H1 (cell line): ENCODE measurements at regions not wholly inside any gene's neighbourhood (a gene's known extent, or its start where the extent isn't known, plus 50 kb on each side); places are given as distances from the start of the nearest gene placed in this dataset.

Experiments used
- CTCF ChIA-PET: fragments of 300-600 bp; sonication (Branson Sonifier 250); formaldehyde crosslinking; loops from one replicate; lab custom pipeline; 2021; ENCODE audit not compliant: partially characterized antibody; lab: Charles Lee
- POLR2A ChIA-PET: fragments of 300-600 bp; sonication (Branson Sonifier 250); formaldehyde crosslinking; loops from one replicate; lab custom pipeline; 2021; ENCODE audit warnings: inconsistent platforms; ENCODE audit not compliant: partially characterized antibody; lab: Charles Lee
- DNase-seq, 2 experiments: peaks; one replicate each; pipeline versions ENCODE4 v3.0.0 to v3.0.0-alpha.2; 2010 to 2022; ENCODE audit warnings: low spot score in 2 of 2, low read depth in 1 of 2, mixed read lengths in 1 of 2
- FAIRE-seq: peaks from 2 replicates; lab custom pipeline; 2011; peaks lifted over from hg19 to GRCh38; lab: Jason Lieb, UNC
- H2AFZ ChIP-seq: 2 replicates; pipeline ENCODE4 v1.8.1; 2012; ENCODE audit warnings: low read length, inconsistent platforms
- H2AK5ac ChIP-seq: 2 replicates; pipeline ENCODE4 v1.6.1; 2013; ENCODE audit warnings: low read depth, low read length
- H2BK120ac ChIP-seq: replicated peaks from 2 replicates; pipeline ENCODE3; 2013; ENCODE audit warnings: low read depth, low read length, inconsistent platforms
- H2BK12ac ChIP-seq: 2 replicates; pipeline ENCODE4 v1.6.1; 2013; ENCODE audit warnings: low read depth, low read length
- H2BK15ac ChIP-seq: 2 replicates; pipeline ENCODE4 v1.6.1; 2013; ENCODE audit warnings: low read length
- H2BK20ac ChIP-seq: 2 replicates; pipeline ENCODE4 v1.6.1; 2013; ENCODE audit warnings: low read length
- H2BK5ac ChIP-seq: 2 replicates; pipeline ENCODE4 v1.6.1; 2013; ENCODE audit warnings: low read depth, low read length
- H3K14ac ChIP-seq: 2 replicates; pipeline ENCODE4 v1.6.1; 2013; ENCODE audit warnings: inconsistent platforms; ENCODE audit not compliant: insufficient read length
- H3K18ac ChIP-seq: 2 replicates; pipeline ENCODE4 v1.6.1; 2013; ENCODE audit warnings: low read length; ENCODE audit errors: extremely low read depth
- H3K23ac ChIP-seq: 2 replicates; pipeline ENCODE4 v1.6.1; 2013; ENCODE audit warnings: inconsistent platforms; ENCODE audit not compliant: insufficient read length
- H3K23me2 ChIP-seq: 2 replicates; pipeline ENCODE4 v1.6.1; 2013; ENCODE audit warnings: low read depth, low read length
- H3K27ac ChIP-seq: 2 replicates; pipeline ENCODE4 v1.6.1; 2011; ENCODE audit warnings: low read depth, low read length, inconsistent platforms
- H3K27me3 ChIP-seq, 4 experiments: replicated peaks in 1 of 4; 1 replicate in 1 of 4; 2 replicates in 3 of 4; pipeline versions ENCODE4 v1.6.1 to v1.8.1; 2011 to 2013; ENCODE audit warnings: low read length in 3 of 4, mild to moderate bottlenecking in 3 of 4, inconsistent platforms in 2 of 4, mixed read lengths in 2 of 4, moderate library complexity in 1 of 4; ENCODE audit not compliant: control insufficient read depth in 3 of 4, insufficient read depth in 3 of 4; ENCODE audit errors: extremely low read depth in 1 of 4
- H3K36me3 ChIP-seq, 4 experiments: 2 replicates each; pipeline versions ENCODE4 v1.6.1 to v1.8.1; 2011 to 2013; ENCODE audit warnings: mild to moderate bottlenecking in 4 of 4, low read length in 3 of 4, moderate library complexity in 2 of 4, control low read depth in 1 of 4, inconsistent platforms in 1 of 4; ENCODE audit not compliant: insufficient read depth in 4 of 4, control insufficient read depth in 2 of 4
- H3K4ac ChIP-seq: replicated peaks from 2 replicates; pipeline ENCODE3; 2013; ENCODE audit warnings: low read length, low read depth, mixed read lengths, inconsistent platforms; ENCODE audit not compliant: insufficient read length
- H3K4me1 ChIP-seq, 4 experiments: replicated peaks in 1 of 4; 1 replicate in 1 of 4; 2 replicates in 3 of 4; pipeline versions ENCODE4 v1.6.1 to v1.8.1; 2011 to 2013; ENCODE audit warnings: low read length in 3 of 4, inconsistent platforms in 2 of 4, mixed read lengths in 1 of 4; ENCODE audit not compliant: insufficient read depth in 4 of 4, control insufficient read depth in 3 of 4
- H3K4me2 ChIP-seq, 2 experiments: 2 replicates each; pipeline versions ENCODE4 v1.6.1 to v1.8.1; 2011 to 2013; ENCODE audit warnings: low read depth in 2 of 2, low read length in 2 of 2, control low read depth in 1 of 2, inconsistent platforms in 1 of 2, mild to moderate bottlenecking in 1 of 2; ENCODE audit not compliant: insufficient read depth in 1 of 2
- H3K4me3 ChIP-seq, 4 experiments: fragments of 200-600, 300-600 bp in 1 of 4; sonication (generic), shearing (Covaris generic), sonication (Bioruptor Twin) in 1 of 4; 2 replicates each; pipeline versions ENCODE4 v1.5.1 to v1.8.1; 2011 to 2016; ENCODE audit warnings: low read length in 4 of 4, low read depth in 3 of 4, control low read depth in 2 of 4, inconsistent platforms in 2 of 4, mild to moderate bottlenecking in 2 of 4, mixed read lengths in 1 of 4, moderate library complexity in 1 of 4; ENCODE audit not compliant: insufficient read depth in 2 of 4; ENCODE audit errors: extremely low read depth in 1 of 4
- H3K56ac ChIP-seq: replicated peaks from 2 replicates; pipeline ENCODE3; 2013; ENCODE audit warnings: low read depth, mild to moderate bottlenecking, mixed read lengths, low read length, inconsistent platforms; ENCODE audit not compliant: insufficient read length
- H3K79me1 ChIP-seq: 2 replicates; pipeline ENCODE4 v1.6.1; 2013; ENCODE audit warnings: low read depth, low read length, control low read depth
- H3K79me2 ChIP-seq, 2 experiments: 2 replicates each; pipeline versions ENCODE4 v1.6.1 to v1.8.1; 2012 to 2013; ENCODE audit warnings: low read length in 2 of 2, mild to moderate bottlenecking in 2 of 2, inconsistent platforms in 1 of 2; ENCODE audit not compliant: insufficient read depth in 2 of 2, control insufficient read depth in 1 of 2
- H3K9ac ChIP-seq, 4 experiments: replicated peaks in 1 of 4; 1 replicate in 1 of 4; 2 replicates in 3 of 4; pipeline versions ENCODE4 v1.6.1 to v1.8.1; 2011 to 2013; ENCODE audit warnings: low read depth in 3 of 4, low read length in 3 of 4, control low read depth in 2 of 4, mild to moderate bottlenecking in 2 of 4, moderate library complexity in 2 of 4, inconsistent platforms in 1 of 4; ENCODE audit errors: extremely low read depth in 1 of 4
- H3K9me3 ChIP-seq, 2 experiments: 2 replicates each; pipeline versions ENCODE4 v1.6.1 to v1.8.1; 2012 to 2013; ENCODE audit warnings: mild to moderate bottlenecking in 2 of 2, moderate library complexity in 2 of 2, control low read depth in 1 of 2, inconsistent platforms in 1 of 2, low read depth in 1 of 2, low read length in 1 of 2, mixed read lengths in 1 of 2; ENCODE audit not compliant: insufficient read depth in 2 of 2
- H4K20me1 ChIP-seq, 2 experiments: replicated peaks in 1 of 2; 2 replicates each; pipeline versions ENCODE3 to v1.8.1; 2011 to 2013; ENCODE audit warnings: inconsistent platforms in 2 of 2, low read length in 2 of 2, mild to moderate bottlenecking in 1 of 2; ENCODE audit not compliant: insufficient read depth in 2 of 2, control insufficient read depth in 1 of 2
- H4K5ac ChIP-seq: 2 replicates; pipeline ENCODE4 v1.6.1; 2013; ENCODE audit warnings: low read length, low read depth, mixed read lengths, inconsistent platforms; ENCODE audit not compliant: insufficient read length
- H4K8ac ChIP-seq: 2 replicates; pipeline ENCODE4 v1.8.0; 2013; ENCODE audit warnings: mild to moderate bottlenecking, moderate library complexity, low read length, inconsistent platforms; ENCODE audit not compliant: insufficient read depth; ENCODE audit errors: extremely low read depth
- H4K91ac ChIP-seq: replicated peaks from 2 replicates; pipeline ENCODE3; 2013; ENCODE audit warnings: low read length, mixed read lengths, inconsistent platforms; ENCODE audit not compliant: insufficient read length
- CBX8 ChIP-seq: fragments of 300-800, 300-1000 bp; sonication (generic); IDR thresholded peaks from 2 replicates; pipeline ENCODE4 v1.7.1; 2016; ENCODE audit warnings: low read depth, low read length, borderline replicate concordance
- MAFK ChIP-seq: IDR thresholded peaks from 2 replicates; pipeline ENCODE4 v1.6.1; 2012; ENCODE audit warnings: low read depth, mild to moderate bottlenecking, improper control_type of control experiment, low read length
- RNF2 ChIP-seq: fragments of 200-900, 300-1000 bp; sonication (generic); IDR thresholded peaks from 2 replicates; pipeline ENCODE4 v1.7.1; 2016; ENCODE audit warnings: borderline replicate concordance, low read depth, mild to moderate bottlenecking, antibody characterized with exemption, low read length; ENCODE audit not compliant: poor library complexity, severe bottlenecking; ENCODE audit errors: missing control alignments
- SP1 ChIP-seq: IDR thresholded peaks from 2 replicates; pipeline ENCODE4 v1.6.1; 2011; ENCODE audit warnings: low read depth, low read length
- YY1 ChIP-seq: IDR thresholded peaks from 2 replicates; pipeline ENCODE4 v1.6.1; 2011; ENCODE audit warnings: low read depth, mild to moderate bottlenecking, low read length
- WGBS, 2 experiments: shearing (Covaris generic) in 1 of 2; methylation state at CpG; one replicate each; pipeline versions ENCODE4 v1.1.6 to v1.1.7; 2013 to 2015; ENCODE audit warnings: low lambda C conversion rate in 2 of 2, mixed read lengths in 2 of 2, inconsistent platforms in 1 of 2, low coverage in 1 of 2, missing lambda C conversion rate in 1 of 2; ENCODE audit not compliant: insufficient replicate concordance in 2 of 2, insufficient coverage in 1 of 2, insufficient read length in 1 of 2; ENCODE audit errors: extremely low coverage in 1 of 2, missing lambda C conversion rate in 1 of 2; 5-methylcytosine and 5-hydroxymethylcytosine counted together

GRCh38 chr2:207328944-207329386, 163.2 kb upstream of the KLF7 start:
- POLR2A ChIA-PET, result no interaction called here
- Histone ChIP-seq H3K27me3 (no peaks in the 10 kb centered on the region), H3K36me3 (no peaks in the 10 kb centered on the region), H3K23me2 (no peaks in the 10 kb centered on the region), H4K20me1 (no peaks in the 10 kb centered on the region), H2BK15ac (no peak overlapping the region), H3K4ac (no peak overlapping the region), H2AFZ (no peak overlapping the region), H3K79me2 (no peaks in the 10 kb centered on the region), H3K18ac (no peak overlapping the region), H3K4me3 (no peak overlapping the region), H4K5ac (no peak overlapping the region), H3K14ac (no peak overlapping the region), H2BK120ac (no peak overlapping the region), H2BK5ac (no peak overlapping the region), H3K9ac (no peak overlapping the region), H3K4me2 (no peak overlapping the region), H3K4me1 (peaks cover 0 to 5% (median 4%) of the 10 kb centered on the region in 4 experiments; a peak in 4 of 7 replicates), H2AK5ac (no peak overlapping the region), H3K23ac (no peak overlapping the region), H4K8ac (no peak overlapping the region), H2BK12ac (no peak overlapping the region), H3K9me3 (no peaks in the 10 kb centered on the region), H4K91ac (no peak overlapping the region), H3K27ac (no peak overlapping the region), H3K56ac (no peak overlapping the region), H3K79me1 (no peaks in the 10 kb centered on the region), H2BK20ac (no peak overlapping the region)
- 87% methylated on average over 1 of the region's 1 CpG; no CpG with 5 or more reads in 1 of the 2 experiments for WGBS, 2 experiments
- TF ChIP-seq CBX8 (no peak), YY1 (no peak), RNF2 (no peak), SP1 (no peak), MAFK (no peak)
- CTCF ChIA-PET, result interaction anchor here (1.4 kb wide), 1 partner anchor 341 kb away, joined by 3 read pairs; no protein-coding TSS in a partner anchor
- DNase-seq (no peak), FAIRE-seq (no peak)
